CD4-positive, alpha-beta T cell treated with Interleukin-4 for 1 hour (primary cell): ENCODE measurements at regions not wholly inside any gene's neighbourhood (a gene's known extent, or its start where the extent isn't known, plus 50 kb on each side); places are given as distances from the start of the nearest gene placed in this dataset.
A peak's percentile ranks its signal among the peaks of the same experiment; 100 is the strongest.
"Not testable (repeated sequence)": the region's sequence is repeated elsewhere in the genome, so short reads cannot be mapped to it uniquely, and the experiment has no call there.

Source experiments
- DNase-seq, 2 donors: peaks; one replicate each; pipeline ENCODE4 v3.0.0-alpha.2; 2020 to 2022

- DNase-seq = no peak
Measured at GRCh38 chr20:11153819-11154218, 480.0 kb upstream of the JAG1 start.

- DNase-seq = no peak
Measured at GRCh38 chr20:11155156-11155756, 481.5 kb upstream of the JAG1 start.

DNA sequence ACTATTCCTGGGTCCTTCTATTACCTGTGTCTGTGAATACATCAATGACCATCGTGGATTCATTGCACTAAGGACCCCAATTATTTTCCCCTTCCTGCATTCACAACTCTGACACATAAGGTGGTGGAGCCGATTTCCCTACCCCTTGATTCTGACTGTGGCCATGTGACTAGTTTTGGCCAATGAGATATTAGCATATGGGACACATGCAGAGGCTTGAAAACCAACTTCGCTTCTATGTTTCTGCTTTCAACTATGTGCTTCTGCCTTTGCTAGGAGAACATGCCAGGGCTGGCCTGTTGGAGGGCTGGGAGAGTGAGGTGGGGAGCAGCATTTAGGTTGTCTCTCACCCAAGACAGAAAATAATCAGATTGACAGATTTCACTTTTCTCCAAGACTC lies 483.1 kb upstream of the JAG1 start:
- no peak for DNase-seq

GRCh38 chr20:11158146-11158545 lies 484.3 kb upstream of the JAG1 start:
- no peak for DNase-seq

GRCh38 chr20:11158589-11158988 lies 484.8 kb upstream of the JAG1 start:
- no peak for DNase-seq

GRCh38 chr20:11159728-11160127 lies 485.9 kb upstream of the JAG1 start:
- DNase-seq = no peak

GRCh38 chr20:11162026-11162775 lies 488.4 kb upstream of the JAG1 start:
- no peak for DNase-seq

GRCh38 chr20:11165789-11166188 lies 492.0 kb upstream of the JAG1 start:
- no peak for DNase-seq

- DNase-seq = no peak
Measured at GRCh38 chr20:11166712-11167111, 492.9 kb upstream of the JAG1 start.

DNA sequence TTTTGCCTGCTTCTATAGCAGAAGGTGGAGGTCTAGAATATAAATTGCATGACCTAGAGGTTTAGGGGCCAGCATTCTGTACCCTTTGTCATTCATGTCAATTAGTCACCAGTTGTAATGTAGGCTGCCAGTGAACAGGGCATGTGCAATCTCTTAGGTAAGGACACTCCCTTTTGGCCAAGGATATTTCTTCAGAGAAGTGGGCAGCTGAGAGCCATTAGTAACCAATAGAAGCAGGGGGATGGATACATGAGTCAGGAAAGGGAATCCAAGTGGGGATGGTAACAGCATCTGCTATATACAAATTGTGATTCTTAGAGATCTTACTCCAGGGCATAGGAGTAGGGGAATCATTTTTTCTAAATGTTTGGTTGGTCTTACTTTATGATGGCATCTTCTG lies 494.2 kb upstream of the JAG1 start:
- no peak for DNase-seq

DNA sequence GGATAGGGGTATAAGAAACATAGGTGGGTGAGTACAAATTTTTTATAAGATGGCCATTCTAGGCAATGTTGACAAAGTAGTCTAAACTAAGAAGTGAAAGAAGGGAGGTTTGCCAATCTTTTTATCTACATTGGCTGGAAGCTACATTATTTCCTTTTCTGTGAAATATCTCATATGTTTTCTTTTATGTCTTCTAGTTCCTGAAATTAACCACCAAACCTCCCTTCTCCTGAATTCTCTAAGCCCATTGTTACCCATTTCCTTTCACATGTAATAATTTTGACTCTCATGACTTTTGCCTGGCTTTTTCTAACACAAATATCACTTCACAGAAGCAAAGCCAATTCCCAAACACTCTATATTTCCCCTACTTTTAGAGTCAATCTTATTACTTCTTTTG lies 496.2 kb upstream of the JAG1 start:
- DNase-seq = no peak

- no peak for DNase-seq
Measured at GRCh38 chr20:11170565-11170964, 496.8 kb upstream of the JAG1 start.

DNA sequence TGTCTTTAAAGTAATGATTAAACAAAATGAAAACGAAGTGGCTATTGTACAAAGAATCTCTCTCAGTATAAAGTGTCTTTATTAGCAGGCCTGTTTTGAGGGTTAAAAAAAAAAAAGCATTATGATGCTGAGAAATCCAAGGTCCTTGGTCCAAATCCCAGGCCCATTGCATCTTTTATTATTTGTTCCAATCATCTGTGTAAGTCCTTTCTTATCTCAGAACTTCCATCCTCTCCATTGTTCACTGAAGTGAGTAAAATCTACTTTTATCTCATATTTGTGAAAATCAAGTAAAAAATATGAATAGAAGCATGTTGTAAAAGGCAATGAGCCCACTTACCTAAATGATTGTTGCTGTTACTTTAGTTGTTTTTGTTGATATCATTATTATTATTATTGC lies 499.1 kb upstream of the JAG1 start:
- DNase-seq = no peak

GRCh38 chr20:11173916-11174315 lies 500.1 kb upstream of the JAG1 start:
- no peak for DNase-seq

- DNase-seq = no peak
Measured at GRCh38 chr20:11174861-11175260, 501.1 kb upstream of the JAG1 start.

- no peak for DNase-seq
Measured at GRCh38 chr20:11176431-11176830, 502.6 kb upstream of the JAG1 start.

- no peak for DNase-seq
Measured at GRCh38 chr20:11178946-11179654, 505.3 kb upstream of the JAG1 start.

DNA sequence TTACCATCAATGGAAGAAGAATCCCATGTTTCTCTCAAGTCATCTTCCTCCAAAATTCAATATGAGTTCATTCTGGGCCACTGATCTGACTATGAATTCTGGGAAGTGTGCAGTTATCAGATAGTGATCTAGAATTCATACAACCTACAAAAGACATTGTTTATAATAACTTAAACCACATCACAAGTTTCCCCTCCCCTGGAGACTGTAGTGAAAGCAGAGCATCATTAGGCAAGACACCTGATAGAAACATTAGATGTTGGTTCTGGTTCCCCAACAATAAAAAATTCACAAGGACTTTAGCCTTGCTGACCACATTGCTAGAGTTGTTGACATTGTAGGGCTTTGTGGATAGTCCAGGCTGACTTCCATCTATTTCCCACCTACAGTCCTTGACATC lies 506.4 kb upstream of the JAG1 start:
- no peak for DNase-seq

DNA sequence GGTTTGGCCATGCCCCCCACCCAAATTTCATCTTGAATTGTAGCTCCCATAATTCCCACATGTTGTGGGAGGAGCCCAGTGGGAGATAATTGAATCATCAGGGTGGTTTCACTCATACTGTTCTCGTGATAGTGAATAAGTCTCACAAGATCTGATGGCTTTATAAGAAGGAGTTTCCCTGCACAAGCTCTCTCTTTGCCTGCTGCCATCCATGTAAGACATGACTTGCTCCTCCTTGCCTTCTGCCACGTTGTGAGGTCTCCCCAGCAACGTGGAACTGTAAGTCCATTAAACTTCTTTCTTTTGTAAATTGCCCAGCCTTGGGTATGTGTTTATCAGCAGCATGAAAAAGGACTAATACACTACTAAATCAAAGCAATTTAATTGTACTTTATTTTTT lies 507.3 kb upstream of the JAG1 start:
- DNase-seq = not testable (repeated sequence)

GRCh38 chr20:11181966-11182365 lies 508.2 kb upstream of the JAG1 start:
- no peak for DNase-seq

DNA sequence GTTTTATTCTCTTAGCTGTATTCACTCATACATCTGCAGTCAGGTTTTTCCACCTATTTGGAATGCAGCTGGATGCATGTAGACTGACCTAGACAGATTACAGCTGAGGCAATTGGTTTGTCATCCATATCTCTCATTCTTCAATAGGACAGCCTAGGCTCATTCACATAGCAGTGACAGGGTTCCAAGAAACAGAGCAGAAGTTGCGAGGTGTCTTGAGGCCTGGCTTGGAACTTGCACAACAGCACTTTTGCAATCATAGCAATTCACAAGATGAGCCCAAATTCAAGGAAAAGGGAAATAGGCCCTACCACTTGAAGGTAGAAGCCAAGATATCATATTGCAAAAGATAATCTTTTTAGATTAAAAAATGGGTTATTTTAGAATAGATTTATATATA lies 508.9 kb upstream of the JAG1 start:
- peak in 1 of 2 donors; percentile 39 for DNase-seq

- no peak for DNase-seq
Measured at GRCh38 chr20:11186301-11187008, 512.7 kb upstream of the JAG1 start.

- DNase-seq = no peak
Measured at GRCh38 chr20:11188843-11189603, 515.2 kb upstream of the JAG1 start.
